ENCODE measurements at regions not wholly inside any gene's neighbourhood (a gene's known extent, or its start where the extent isn't known, plus 50 kb on each side); places are given as distances from the start of the nearest gene placed in this dataset.
"Not testable (repeated sequence)": the region's sequence is repeated elsewhere in the genome, so short reads cannot be mapped to it uniquely, and the experiment has no call there.

DNA sequence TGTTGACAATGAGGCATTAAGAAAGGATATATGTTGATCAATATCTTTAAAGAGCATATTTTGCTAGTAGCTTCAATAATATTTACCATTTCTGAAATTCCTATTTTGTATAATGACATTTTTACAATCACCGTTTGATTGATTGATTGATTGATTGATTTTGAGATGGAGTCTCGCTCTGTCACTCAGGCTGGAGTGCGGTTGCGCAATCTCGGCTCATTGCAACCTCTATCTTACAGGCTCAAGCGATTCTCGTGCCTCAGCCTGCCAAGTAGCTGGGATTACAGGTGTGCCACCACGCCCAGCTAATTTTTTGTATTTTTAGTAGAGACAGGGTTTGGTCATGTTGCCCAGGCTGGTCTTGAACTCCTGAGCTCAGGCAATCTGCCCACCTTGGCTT lies 150.9 kb upstream of the TEX13D start:
- not testable (repeated sequence) for DNase-seq (ENCODE audit: low read depth); H3K4me3 ChIP-seq (ENCODE audit: low read depth, low read length)

DNA sequence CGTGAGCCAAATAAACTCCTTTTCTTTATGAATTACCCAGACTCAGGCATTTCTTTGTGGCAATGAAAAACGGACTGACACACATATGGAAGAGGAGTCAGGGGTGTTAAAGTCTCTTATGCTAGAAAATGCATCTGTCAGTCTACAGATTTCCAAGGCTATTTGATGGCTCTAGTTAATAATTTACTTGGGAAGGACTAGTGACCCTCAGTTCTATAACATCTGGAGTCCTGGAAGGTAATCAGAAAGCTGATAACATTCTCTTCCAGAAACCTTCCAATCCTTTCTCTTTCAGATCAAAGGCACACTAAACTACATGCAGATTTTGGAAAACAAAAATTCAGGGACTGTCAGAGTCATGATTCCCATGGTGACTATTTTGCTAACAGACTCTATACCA lies 142.0 kb upstream of the TEX13D start:
- H3K4me3 ChIP-seq (ENCODE audit: low read depth, low read length), result no peak overlapping the region
- no peak for DNase-seq (ENCODE audit: low read depth)

DNA sequence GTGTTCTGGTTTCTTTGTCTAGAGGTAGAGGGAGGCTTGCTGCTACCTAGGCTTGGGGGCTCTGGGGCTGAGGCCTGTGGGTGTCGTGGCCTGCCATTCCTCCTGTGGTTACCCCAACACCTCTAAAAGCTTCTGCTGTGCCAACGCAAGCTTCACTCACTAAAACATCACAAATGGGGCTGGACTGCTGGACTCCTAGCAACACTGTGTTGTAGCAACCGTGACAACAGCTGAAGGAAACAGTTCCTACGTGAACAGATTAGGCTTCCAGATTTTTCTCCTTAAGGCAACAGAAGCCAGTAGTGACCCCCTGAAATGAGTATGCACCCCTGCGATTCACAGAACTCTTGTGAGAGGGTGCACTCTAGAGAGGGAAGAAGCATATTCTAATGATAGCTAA lies 138.3 kb upstream of the TEX13D start:
- no peak for DNase-seq (ENCODE audit: low read depth)
- H3K4me3 ChIP-seq (ENCODE audit: low read depth, low read length), result no peak overlapping the region

DNA sequence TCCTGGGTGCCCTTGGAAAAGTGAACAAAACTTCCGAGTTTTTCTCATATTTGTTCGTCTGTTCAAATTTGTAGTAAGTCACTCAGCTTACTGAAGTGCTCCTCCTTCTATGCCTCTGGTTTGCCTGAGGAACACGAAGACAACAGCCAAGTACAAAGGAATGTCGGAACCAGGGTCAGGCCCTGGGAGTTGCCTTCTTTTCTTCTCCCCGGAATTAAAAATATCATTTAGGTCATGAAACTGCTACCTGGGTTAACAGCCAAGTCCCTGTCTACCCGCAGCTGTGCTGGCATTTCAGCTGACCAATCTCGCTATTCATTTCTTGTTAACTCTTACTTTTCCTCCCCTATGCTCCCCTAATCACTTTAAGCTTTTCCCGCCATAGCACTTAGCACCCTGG lies 137.6 kb upstream of the TEX13D start:
- no peak overlapping the region for H3K4me3 ChIP-seq (ENCODE audit: low read depth, low read length)
- DNase-seq (ENCODE audit: low read depth), result no peak

DNA sequence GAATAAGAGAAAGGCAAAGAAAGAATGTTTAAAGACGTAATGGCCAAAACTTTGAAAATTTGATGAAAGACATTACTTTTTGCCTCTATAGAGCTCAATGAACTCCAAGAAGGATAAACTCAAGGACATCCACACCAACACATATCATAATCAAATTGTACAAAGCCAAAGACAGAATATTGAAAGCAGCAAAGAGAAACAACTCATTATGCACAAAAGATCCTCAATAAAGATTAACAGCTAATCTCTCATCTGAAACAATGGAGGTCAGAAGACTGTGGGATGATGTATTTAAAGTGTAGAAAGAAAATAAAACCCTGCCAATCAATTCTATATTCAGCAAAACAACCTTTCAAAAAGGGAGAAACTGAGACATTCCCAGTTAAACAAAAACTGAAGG lies 129.1 kb upstream of the TEX13D start:
- H3K4me3 ChIP-seq (ENCODE audit: low read depth, low read length), result no peak overlapping the region
- no peak for DNase-seq (ENCODE audit: low read depth)

DNA sequence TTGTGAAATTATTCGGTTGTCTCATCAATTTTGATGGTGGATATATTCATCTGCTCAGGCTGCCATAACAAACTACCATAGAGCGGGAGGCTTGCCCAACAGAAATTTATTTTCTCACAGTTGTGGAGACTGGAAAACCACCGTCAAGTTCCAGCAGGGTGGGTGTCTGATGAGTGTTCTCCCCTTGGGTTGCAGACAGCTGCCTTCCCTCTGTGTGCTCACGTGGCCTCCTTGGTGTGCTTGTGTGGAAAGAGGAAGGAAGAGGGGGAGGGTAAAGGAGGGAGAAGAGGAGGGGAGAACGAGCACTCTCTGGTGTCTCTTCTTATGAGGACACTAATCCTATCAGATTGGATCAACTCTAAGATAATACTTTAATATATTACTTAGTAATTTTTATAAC lies 123.8 kb upstream of the TEX13D start:
- no peak overlapping the region for H3K4me3 ChIP-seq (ENCODE audit: low read depth, low read length)
- DNase-seq (ENCODE audit: low read depth), result no peak

DNA sequence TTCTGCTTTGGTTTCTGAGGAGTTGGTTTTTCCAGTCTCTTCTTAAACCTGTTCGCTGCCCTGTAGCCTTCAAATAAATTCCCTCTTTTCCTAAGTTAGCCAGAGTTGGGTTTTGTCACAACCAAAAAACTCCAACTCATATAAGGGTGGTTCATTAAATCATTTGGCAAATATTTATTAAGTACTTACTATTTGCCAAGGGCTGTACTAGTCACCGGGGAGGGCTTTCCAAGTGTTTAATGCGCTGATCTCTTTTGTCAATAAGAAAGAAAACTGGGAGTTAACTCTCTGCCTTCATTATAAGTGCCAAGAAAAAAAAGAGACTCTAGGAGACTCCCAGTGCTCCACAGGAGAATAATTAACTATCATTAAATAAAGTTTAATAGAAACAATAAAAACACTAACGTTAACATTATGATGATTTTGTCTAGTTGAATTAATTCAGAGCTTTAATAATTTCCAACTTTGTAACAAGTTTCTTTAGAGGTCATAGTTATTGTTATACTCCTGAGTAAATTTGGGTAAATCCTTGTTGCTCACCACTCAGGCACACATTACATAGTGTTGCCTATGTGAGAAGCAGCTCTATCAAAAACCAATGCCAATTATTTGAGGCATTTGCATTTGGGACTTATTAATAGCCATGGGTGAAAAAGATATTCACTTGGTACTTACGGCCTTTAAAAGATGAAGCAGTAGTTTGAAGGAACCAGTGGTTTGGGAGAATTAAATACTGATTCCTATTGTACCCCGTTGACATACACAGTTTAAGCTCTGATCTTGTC lies 122.5 kb upstream of the TEX13D start:
- no peak overlapping the region for H3K4me3 ChIP-seq (ENCODE audit: low read depth, low read length)
- DNase-seq (ENCODE audit: low read depth), result no peak

DNA sequence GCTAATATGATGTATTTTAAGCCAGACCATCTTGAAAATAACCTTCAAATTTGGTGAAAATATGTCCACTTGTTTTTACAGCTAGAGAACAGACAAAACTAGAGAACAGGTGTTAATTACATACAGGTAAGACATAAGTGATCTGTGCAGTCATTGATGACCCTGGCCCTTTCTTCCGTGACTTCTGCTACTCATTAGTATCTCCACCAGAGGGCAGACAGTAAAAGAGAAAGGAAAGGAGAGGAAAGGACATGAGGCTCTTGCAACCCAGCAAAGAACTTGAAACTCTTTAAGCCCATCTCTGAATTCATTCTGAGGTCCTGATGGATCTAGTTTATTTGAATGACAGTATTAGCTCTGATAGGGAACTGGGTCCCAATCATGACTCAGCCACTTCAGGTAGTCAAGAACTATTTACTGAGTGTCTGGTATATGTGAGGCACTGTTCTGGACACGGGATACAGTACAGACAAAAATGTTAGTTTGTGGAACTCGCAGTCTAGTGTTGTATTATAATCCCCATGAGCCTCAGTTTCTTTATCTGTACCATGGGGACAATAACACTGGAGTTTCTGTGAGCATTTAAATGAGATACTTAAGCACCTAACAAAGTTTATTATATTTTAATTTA lies 121.0 kb upstream of the TEX13D start:
- no peak for DNase-seq (ENCODE audit: low read depth)

DNA sequence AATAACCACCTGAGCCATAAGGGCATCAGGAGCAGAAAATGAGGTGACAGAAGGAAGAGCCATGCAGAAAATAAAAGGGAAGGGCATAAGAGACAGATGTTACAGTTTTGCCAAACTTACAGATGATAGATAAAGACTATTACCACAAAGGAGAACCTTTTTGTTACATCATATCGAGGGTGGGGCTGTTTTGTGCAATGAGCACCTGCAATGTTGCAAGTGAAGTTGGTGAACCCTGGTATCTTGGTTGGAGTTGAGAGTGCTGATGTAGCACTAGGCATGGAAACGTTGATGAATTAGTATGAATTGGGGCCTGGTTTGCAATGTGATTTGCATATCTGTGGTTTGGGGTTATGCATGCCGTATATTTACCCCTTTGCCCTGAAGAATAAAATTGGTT lies 119.8 kb upstream of the TEX13D start:
- H3K4me3 ChIP-seq (ENCODE audit: low read depth, low read length), result no peak overlapping the region
- no peak for DNase-seq (ENCODE audit: low read depth)

More for the DNA sequence above, 121.0 kb upstream of the TEX13D start:
- no peak overlapping the region for H3K4me3 ChIP-seq (ENCODE audit: low read depth, low read length)

DNA sequence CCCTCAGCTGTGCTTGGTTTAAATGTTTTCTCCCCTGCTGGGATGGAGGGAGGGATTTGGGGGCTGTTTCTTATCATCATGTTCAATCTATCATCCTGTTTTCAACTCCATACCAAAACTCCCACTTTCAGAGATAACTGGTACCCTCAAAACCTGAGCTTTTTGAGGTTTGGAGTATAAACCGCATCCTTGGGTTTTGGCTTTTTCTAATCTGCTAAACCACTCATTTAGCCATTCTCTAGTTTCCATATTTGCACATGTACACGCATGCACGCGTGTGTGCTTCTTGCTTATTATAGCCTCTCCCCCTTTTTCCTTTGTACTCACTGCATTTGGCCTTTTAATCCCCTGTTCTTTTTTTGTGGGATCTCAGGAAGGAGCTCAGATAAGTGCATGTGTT lies 116.7 kb upstream of the TEX13D start:
- no peak overlapping the region for H3K4me3 ChIP-seq (ENCODE audit: low read depth, low read length)
- DNase-seq (ENCODE audit: low read depth), result no peak

DNA sequence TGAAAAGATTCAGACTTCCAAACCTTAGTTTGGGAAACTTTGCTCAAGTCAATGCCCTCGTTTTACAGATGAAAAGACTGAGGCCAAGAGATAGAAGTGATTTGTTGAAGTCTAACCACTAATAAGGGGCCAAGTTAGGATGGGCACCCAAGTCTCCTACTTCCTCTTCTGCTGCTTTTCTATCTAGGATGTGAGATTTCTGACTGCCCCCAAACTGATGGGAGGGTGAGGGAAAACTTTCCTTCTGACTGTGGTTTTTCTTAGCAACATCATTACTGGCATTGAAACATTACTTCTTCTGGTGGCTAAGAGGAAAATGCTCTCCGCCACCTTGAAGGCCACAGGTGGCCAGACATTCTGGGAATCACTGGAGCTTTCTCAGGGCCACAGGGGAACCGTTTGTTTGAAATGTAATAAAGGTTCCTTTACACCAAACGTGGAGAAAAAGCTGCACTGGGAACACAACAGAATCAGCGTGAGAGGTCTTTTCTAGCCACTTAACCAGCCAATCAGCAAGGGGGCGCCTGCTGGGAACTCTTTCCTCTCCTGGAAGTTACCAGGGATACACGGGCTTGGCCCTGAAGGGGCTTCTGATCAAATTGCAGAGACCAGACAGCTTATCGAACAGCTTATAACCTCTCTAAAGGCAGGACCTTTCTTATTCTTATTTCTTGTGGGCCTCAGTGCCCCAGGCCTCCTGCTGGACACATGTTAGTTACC lies 115.9 kb upstream of the TEX13D start:
- H3K4me3 ChIP-seq (ENCODE audit: low read depth, low read length), result no peak overlapping the region
- DNase-seq (ENCODE audit: low read depth), result no peak

DNA sequence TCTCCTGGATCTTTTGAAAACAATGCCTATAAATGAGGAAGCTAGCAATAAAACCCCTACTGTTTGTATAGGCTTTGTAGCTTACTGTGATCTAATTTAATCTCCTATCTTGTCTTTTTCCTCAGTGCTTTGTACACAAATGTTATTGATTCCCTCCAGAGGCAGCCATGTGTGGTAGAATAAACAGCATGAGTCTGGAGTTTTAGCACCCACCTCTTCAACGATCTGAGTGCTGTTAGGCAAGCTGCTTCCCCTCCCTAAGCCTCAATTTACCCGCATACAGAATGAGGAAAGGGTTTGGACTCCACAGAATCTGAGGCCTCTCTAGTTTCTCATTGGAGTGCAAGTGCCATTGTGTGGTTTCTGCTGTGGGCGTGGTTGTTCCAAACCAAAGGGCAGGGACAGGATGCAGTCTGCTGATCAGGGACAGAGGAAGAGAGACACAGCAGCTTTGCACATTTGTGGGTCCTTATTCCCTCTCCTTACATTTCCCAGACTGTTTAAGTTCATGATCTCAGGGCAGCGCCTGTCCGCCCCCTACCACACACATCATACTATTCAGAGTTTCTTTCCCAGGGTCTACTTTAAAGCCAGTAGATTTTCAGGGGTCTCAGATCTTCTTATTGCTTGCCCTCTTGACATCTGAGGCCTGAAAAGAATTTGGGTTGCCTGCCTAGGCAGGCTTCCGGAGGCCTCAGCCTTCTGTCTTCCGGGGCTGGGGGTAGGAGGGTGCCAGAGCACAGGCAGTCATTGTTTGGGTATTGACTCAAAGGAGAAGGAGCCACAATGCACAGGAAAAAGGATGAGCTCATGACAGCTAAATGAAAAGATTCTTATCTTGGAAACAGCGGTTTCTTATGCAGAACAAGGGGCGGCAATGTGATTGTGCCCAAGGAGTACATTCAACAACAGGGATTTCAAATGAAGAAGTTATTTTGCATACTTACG lies 114.9 kb upstream of the TEX13D start:
- H3K4me3 ChIP-seq (ENCODE audit: low read depth, low read length), result no peak overlapping the region

DNA sequence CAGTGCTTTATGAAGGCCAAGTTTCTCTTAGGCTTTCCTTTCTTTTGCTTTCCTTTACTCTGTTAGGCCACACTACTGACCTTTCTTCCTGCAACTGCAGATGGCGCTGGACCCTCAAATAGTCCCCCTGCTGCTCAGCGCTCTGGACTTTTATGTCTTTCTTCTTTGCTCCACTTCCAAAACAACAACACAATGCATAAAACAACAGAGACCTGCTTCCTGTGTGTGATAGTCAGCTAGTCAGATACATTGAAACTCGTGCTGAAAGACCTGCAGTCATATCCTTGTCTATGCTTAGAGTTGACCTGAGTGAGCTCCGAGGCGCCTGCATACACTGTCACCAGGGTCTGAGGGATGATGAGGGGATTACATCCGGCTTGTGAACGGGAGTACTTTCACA lies 108.9 kb upstream of the TEX13D start:
- H3K4me3 ChIP-seq (ENCODE audit: low read depth, low read length), result no peak overlapping the region
- DNase-seq (ENCODE audit: low read depth), result no peak

More for the DNA sequence above, 114.9 kb upstream of the TEX13D start:
- no peak for DNase-seq (ENCODE audit: low read depth)

DNA sequence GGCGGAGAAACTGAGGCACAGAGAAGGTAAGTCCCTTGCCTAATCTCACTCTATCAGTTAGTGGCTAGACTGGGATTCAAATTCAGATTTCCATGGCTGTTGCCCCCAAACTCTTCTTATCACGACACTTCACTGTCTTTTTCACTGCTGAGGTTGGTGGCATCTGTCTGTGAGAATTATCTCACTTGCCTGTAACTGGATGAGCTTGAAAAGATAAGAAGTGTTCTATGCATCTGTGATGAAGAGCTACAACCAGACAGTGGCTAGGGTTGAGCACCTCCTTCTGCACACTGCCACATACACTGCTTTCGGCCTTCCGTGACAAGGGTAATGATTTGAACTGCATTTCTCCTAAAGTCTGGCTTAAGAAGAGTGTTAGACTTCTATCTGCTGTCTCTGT lies 107.9 kb upstream of the TEX13D start:
- DNase-seq (ENCODE audit: low read depth), result no peak
- no peak overlapping the region for H3K4me3 ChIP-seq (ENCODE audit: low read depth, low read length)

DNA sequence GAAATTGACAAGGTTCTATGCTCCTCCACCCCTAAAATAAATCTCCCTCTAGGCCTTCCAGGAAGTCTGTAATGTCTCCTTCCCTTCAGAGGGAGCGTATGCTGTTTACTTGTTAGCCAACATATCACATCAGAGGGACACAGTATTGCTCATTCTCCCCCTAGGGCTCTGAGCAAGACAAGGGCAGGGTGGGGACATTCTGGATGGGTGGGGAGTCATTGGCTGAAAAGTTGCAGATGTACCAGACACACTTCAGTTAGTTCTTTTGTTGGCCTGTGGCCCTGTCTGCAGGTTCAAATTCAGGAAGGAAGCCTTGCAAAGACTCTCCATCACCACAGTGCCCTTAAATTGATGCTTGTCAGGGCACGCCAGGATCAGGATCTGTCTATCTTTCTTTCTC lies 106.3 kb upstream of the TEX13D start:
- no peak for DNase-seq (ENCODE audit: low read depth)
- H3K4me3 ChIP-seq (ENCODE audit: low read depth, low read length), result no peak overlapping the region

DNA sequence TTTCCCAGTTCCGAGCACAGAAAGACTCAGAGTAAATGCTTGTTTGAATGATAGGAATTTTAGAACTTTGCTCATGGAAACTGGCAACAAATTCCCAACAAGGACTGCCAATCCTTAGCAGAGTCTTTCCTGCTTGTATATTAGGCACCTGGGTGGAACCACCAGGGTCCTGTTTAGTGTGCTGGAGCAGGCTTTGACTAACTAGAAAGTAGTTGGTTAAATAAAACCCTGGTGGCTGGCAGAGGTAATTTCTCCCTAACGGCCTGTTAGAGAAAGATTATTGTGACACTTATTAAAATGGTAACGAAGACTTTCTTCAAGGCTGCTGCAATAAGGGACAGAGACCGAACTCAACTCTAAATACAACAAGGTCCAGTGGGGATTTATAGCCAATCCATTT lies 103.6 kb upstream of the TEX13D start:
- no peak for DNase-seq (ENCODE audit: low read depth)

DNA sequence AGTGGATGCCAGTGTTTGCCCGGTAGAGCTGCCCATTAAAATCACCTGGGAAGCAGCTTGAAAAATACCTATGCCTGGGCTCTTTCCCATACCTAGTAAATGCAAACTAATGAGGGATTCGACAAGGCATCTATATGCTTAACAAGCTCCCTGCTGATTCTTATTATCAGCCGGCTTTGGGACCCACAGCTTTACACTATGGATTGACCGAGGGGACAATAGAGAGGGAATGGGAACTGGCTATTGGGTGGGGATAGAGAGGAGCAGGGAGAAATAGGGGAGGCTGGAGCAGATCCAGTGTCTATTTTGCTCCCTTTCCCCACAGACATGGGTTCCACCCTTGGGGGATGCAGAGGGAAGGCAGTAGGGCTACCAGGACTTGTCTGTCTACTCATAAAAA lies 103.1 kb upstream of the TEX13D start:
- no peak overlapping the region for H3K4me3 ChIP-seq (ENCODE audit: low read depth, low read length)
- no peak for DNase-seq (ENCODE audit: low read depth)

More for the DNA sequence above, 103.6 kb upstream of the TEX13D start:
- H3K4me3 ChIP-seq (ENCODE audit: low read depth, low read length), result no peak overlapping the region

DNA sequence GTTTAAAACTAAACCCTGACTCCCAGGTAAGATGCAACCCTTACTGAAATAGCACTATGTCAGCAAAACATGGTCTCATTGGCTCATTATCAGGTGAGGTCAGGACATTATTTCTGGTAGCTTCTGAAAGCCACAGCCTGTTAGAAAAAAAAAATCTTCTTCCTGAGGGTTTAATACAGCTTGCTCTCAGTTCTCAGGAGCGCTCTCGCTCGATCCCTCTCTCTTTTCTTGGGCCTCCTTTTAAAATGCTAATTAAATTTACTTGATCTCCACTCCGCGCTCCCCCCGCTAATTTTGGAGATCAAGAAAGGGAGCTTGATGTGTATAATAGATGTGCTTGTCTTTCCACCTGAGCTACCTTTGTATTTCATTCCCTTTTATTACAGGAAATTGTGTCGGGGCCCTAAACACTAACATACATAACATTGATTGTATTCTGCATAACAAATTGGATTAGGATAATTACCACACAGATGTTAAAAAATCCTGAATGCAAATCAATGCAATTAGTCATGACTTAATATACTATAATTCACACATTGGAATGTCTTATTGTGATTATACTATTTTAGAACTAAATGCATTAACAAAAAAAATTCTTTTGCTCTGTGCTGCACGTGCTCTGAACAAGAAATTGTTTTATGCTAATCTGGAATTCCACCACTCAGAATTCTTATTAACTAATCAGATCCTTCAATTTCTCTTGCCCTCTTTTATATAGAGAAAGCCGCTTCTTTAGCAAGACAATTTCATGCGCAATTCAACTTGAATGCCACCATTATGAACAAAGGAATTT lies 101.6 kb upstream of the TEX13D start:
- DNase-seq (ENCODE audit: low read depth), result no peak
- H3K4me3 ChIP-seq (ENCODE audit: low read depth, low read length), result no peak overlapping the region

DNA sequence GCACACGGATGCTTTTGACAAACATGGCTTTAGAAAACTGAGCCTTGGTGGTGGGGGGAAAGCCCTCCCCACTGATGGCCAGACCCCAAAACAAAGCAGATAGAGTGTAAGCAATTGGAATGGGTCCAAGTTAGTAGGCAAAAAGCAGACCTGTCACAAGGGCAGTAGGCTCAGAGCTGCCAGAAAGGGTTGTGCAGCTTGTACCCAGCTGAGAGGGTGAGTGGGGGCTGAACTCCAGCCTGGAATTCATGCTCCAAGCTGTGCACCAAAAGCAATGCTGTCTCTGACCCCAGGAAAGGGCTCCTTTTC lies 101.1 kb upstream of the TEX13D start:
- no peak for DNase-seq (ENCODE audit: low read depth)
- no peak overlapping the region for H3K4me3 ChIP-seq (ENCODE audit: low read depth, low read length)
